GM12874 (cell line): ENCODE measurements at regions not wholly inside any gene's neighbourhood (a gene's known extent, or its start where the extent isn't known, plus 50 kb on each side); places are given as distances from the start of the nearest gene placed in this dataset.

Source experiments
- CTCF ChIP-seq: IDR thresholded peaks from 2 replicates; pipeline ENCODE4 v1.5.1; 2011; ENCODE audit warnings: low read depth, mild to moderate bottlenecking, control low read depth, low read length, moderate library complexity; ENCODE audit not compliant: insufficient read depth

- no peak for TF ChIP-seq CTCF
Measured at GRCh38 chr16:87156195-87156594, 161.0 kb downstream of the C16orf95 start.

GRCh38 chr16:87160234-87160636 is 157.0 kb downstream of the C16orf95 start:
- no peak for TF ChIP-seq CTCF

GRCh38 chr16:87160701-87161337 is 156.4 kb downstream of the C16orf95 start:
- no peak for TF ChIP-seq CTCF

- TF ChIP-seq CTCF: no peak
Measured at GRCh38 chr16:87161822-87162676, 155.1 kb downstream of the C16orf95 start.

GRCh38 chr16:87163637-87164036 is 153.6 kb downstream of the C16orf95 start:
- TF ChIP-seq CTCF: no peak

- TF ChIP-seq CTCF: no peak
Measured at GRCh38 chr16:87165151-87165550, 152.0 kb downstream of the C16orf95 start.

GRCh38 chr16:87165885-87166284 is 151.3 kb downstream of the C16orf95 start:
- no peak for TF ChIP-seq CTCF
